Natural killer cell (primary cell): ENCODE measurements at regions not wholly inside any gene's neighbourhood (a gene's known extent, or its start where the extent isn't known, plus 50 kb on each side); places are given as distances from the start of the nearest gene placed in this dataset.

Experiments used
- ATAC-seq, 3 donors: fragments of 150-1000 bp in 2 of 3; fragments of 200-7000 bp in 1 of 3; cut with Tn5 transposase; 1 replicate in 1 of 3; 2 replicates in 2 of 3; pipeline ENCODE4 v1.10.0; 2021; ENCODE audit warnings: mild to moderate bottlenecking in 2 of 3, moderate library complexity in 2 of 3
- DNase-seq, 2 donors: peaks; one replicate each; pipeline versions ENCODE4 v3.0.0 to v3.0.0-alpha.2; 2013 to 2021; ENCODE audit warnings: mixed read lengths in 1 of 2
- H3K27ac ChIP-seq: one replicate; pipeline ENCODE4 v1.5.1; 2013; ENCODE audit warnings: mild to moderate bottlenecking, low read length
- H3K27me3 ChIP-seq: one replicate; pipeline ENCODE4 v1.6.1; 2013; ENCODE audit warnings: low read length; ENCODE audit not compliant: control insufficient read depth, insufficient read depth
- H3K36me3 ChIP-seq: one replicate; pipeline ENCODE4 v1.6.1; 2013; ENCODE audit warnings: low read length; ENCODE audit not compliant: control insufficient read depth, insufficient read depth
- H3K4me1 ChIP-seq: one replicate; pipeline ENCODE4 v1.6.1; 2013; ENCODE audit warnings: low read length; ENCODE audit not compliant: control insufficient read depth, insufficient read depth
- H3K4me3 ChIP-seq: one replicate; pipeline ENCODE4 v1.5.1; 2013; ENCODE audit warnings: low read length
- H3K9me3 ChIP-seq: one replicate; pipeline ENCODE4 v1.6.1; 2013; ENCODE audit warnings: low read length; ENCODE audit not compliant: control insufficient read depth, insufficient read depth
- H3K27ac Mint-ChIP-seq, 2 donors: one replicate each; pipeline ENCODE4 v1.8.0; 2022; ENCODE audit warnings: mild to moderate bottlenecking in 2 of 2, mixed read lengths in 2 of 2, moderate library complexity in 1 of 2
- H3K27me3 Mint-ChIP-seq, 2 donors: one replicate each; pipeline ENCODE4 v1.8.0; 2022; ENCODE audit warnings: low read depth in 2 of 2, mixed read lengths in 2 of 2
- H3K36me3 Mint-ChIP-seq: one replicate; pipeline ENCODE4 v1.8.0; 2022; ENCODE audit warnings: mixed read lengths
- H3K4me1 Mint-ChIP-seq, 2 donors: one replicate each; pipeline ENCODE4 v1.8.0; 2022; ENCODE audit warnings: mixed read lengths in 2 of 2
- H3K4me3 Mint-ChIP-seq: one replicate; pipeline ENCODE4 v1.8.0; 2022; ENCODE audit warnings: mild to moderate bottlenecking, moderate library complexity, mixed read lengths
- H3K9me3 Mint-ChIP-seq, 2 donors: one replicate each; pipeline ENCODE4 v1.8.0; 2022; ENCODE audit warnings: mixed read lengths in 2 of 2
- WGBS: methylation state at CpG from one replicate; pipeline ENCODE4 v1.1.7; 2013; ENCODE audit warnings: missing lambda C conversion rate; ENCODE audit not compliant: insufficient coverage; 5-methylcytosine and 5-hydroxymethylcytosine counted together
- intact Hi-C: fragments of 100-400 bp; cut with micrococcal nuclease; formaldehyde crosslinking; loops from one replicate; pipeline ENCODE4 v1.14.2; 2022
- TF ChIP-seq, protein P1 (sequence below): fragments of 200-600 bp; IDR thresholded peaks from one replicate; pipeline ENCODE4 v1.8.0; 2022; ENCODE audit warnings: antibody characterized with exemption

- Histone ChIP-seq H3K4me3 (no peak overlapping the region), H3K27me3 (no peaks in the 10 kb centered on the region), H3K36me3 (no peaks in the 10 kb centered on the region), H3K9me3 (no peaks in the 10 kb centered on the region), H3K27ac (no peak overlapping the region), H3K4me1 (peaks cover 19% of the 10 kb centered on the region)
- Mint-ChIP-seq H3K36me3 (no peaks in the 10 kb centered on the region), H3K9me3 (no peaks in the 10 kb centered on the region), H3K4me3 (no peak overlapping the region), H3K4me1 (peaks cover 20% of the 10 kb centered on the region in 2 donors), H3K27ac (no peak overlapping the region), H3K27me3 (peaks cover 8 to 14% of the 10 kb centered on the region in 2 donors)
- 85% methylated on average over 4 of the region's 9 CpGs for WGBS
- intact Hi-C loops: loop anchor here (5.0 to 10.0 kb wide), 3 partner anchors 38 to 222 kb away; no protein-coding TSS in a partner anchor
- TF ChIP-seq, protein P1, sequence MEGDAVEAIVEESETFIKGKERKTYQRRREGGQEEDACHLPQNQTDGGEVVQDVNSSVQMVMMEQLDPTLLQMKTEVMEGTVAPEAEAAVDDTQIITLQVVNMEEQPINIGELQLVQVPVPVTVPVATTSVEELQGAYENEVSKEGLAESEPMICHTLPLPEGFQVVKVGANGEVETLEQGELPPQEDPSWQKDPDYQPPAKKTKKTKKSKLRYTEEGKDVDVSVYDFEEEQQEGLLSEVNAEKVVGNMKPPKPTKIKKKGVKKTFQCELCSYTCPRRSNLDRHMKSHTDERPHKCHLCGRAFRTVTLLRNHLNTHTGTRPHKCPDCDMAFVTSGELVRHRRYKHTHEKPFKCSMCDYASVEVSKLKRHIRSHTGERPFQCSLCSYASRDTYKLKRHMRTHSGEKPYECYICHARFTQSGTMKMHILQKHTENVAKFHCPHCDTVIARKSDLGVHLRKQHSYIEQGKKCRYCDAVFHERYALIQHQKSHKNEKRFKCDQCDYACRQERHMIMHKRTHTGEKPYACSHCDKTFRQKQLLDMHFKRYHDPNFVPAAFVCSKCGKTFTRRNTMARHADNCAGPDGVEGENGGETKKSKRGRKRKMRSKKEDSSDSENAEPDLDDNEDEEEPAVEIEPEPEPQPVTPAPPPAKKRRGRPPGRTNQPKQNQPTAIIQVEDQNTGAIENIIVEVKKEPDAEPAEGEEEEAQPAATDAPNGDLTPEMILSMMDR: no peak
- DNase-seq (no peak), ATAC-seq (no peak)
Measured at GRCh38 chr12:4104722-4105244, 168.8 kb upstream of the CCND2 start.

- H3K9me3 Mint-ChIP-seq: no peaks in the 10 kb centered on the region
- H3K27me3 ChIP-seq: no peaks in the 10 kb centered on the region
- 33% methylated on average over 2 of the region's 3 CpGs for WGBS
- ATAC-seq (no peak), DNase-seq (no peak)
- H3K4me3 ChIP-seq: no peak overlapping the region
- peaks cover 20 to 28% of the 10 kb centered on the region in 2 donors for H3K27me3 Mint-ChIP-seq
- no peaks in the 10 kb centered on the region for H3K36me3 Mint-ChIP-seq
- no peak overlapping the region for H3K27ac Mint-ChIP-seq
- H3K36me3 ChIP-seq: no peaks in the 10 kb centered on the region
- intact Hi-C loops: no loop called here
- H3K4me1 Mint-ChIP-seq: no peaks in the 10 kb centered on the region
- TF ChIP-seq, protein P1: no peak
- no peak overlapping the region for H3K27ac ChIP-seq
- H3K4me1 ChIP-seq: no peaks in the 10 kb centered on the region
- H3K4me3 Mint-ChIP-seq: no peak overlapping the region
- no peaks in the 10 kb centered on the region for H3K9me3 ChIP-seq
Measured at GRCh38 chr12:4099276-4099675, 174.3 kb upstream of the CCND2 start.

DNA sequence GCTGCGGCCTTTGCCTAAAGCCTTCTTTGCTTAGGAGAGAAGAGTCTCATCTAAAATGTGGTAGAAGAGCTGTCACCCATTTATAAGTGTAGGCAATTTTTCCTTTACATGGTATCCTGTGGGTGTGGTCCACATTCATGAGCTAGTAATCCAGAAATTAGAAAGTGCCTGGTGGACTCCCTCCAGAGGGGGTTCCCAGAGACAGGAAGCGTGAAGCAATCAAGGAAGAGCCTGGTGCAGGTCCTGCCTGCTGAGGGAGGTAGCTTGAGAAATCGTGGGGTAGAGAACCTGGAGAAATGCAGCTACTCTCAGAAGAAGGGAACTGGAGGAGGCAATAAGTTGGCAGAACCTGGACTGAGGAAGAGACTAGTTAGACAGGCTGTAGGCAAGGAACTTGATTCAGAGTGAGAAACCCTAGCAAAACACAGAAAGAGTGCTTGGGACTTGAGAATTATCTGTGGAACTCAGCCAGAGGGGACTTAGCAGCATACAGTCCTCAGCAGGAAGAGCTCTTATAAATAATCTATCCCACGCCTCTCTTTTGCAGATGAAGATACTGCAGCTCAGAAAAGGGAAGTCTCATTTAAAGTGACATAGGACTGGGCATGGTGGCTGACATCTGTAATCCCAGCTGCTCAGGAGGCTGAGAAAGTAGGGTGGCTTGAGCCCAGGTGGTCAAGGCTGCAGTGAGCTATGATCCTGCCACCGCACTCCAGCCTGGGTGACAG, 182.4 kb upstream of the CCND2 start:
- WGBS: 49% methylated on average over 5 of the region's 5 CpGs
- Histone ChIP-seq H3K9me3 (no peaks in the 10 kb centered on the region), H3K27ac (no peak overlapping the region), H3K27me3 (no peaks in the 10 kb centered on the region), H3K4me3 (no peak overlapping the region), H3K36me3 (no peaks in the 10 kb centered on the region), H3K4me1 (no peaks in the 10 kb centered on the region)
- Mint-ChIP-seq H3K9me3 (no peaks in the 10 kb centered on the region), H3K4me1 (peaks cover 0 to 5% of the 10 kb centered on the region in 2 donors), H3K4me3 (no peak overlapping the region), H3K27ac (no peak overlapping the region), H3K27me3 (peaks cover 13 to 35% of the 10 kb centered on the region in 2 donors), H3K36me3 (no peaks in the 10 kb centered on the region)
- ATAC-seq (no peak), DNase-seq (no peak)
- intact Hi-C loops: no loop called here
- TF ChIP-seq, protein P1: no peak
